ENCODE measurements at regions not wholly inside any gene's neighbourhood (a gene's known extent, or its start where the extent isn't known, plus 50 kb on each side); places are given as distances from the start of the nearest gene placed in this dataset.

DNA sequence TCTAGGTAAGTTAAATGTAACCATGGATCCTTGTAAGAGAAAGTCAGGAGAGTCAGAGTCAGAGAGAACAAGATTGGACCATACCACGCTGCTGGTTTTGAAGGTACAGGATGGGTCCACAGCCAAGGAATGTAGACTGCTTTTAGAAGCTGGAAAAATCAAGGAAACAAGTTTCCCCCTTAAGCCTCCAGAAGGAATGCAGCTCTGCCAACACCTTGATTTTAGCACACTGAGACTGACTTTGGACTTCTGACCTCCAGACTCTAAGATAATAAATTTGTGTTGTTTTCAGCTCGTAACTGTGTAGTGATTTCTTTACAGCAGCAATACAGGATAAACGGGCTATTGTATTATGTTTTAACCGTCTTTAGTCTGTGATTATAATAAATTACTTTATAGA lies 108.0 kb upstream of the USP38 start:
- TF ChIP-seq POLR2A (IDR thresholded peaks at IDR 0.05) (no peak), POLR2AphosphoS5 (IDR thresholded peaks at IDR 0.05) (no peak), EP300 (IDR thresholded peaks at IDR 0.05) (no peak)
- TF ChIP-seq, protein P1, sequence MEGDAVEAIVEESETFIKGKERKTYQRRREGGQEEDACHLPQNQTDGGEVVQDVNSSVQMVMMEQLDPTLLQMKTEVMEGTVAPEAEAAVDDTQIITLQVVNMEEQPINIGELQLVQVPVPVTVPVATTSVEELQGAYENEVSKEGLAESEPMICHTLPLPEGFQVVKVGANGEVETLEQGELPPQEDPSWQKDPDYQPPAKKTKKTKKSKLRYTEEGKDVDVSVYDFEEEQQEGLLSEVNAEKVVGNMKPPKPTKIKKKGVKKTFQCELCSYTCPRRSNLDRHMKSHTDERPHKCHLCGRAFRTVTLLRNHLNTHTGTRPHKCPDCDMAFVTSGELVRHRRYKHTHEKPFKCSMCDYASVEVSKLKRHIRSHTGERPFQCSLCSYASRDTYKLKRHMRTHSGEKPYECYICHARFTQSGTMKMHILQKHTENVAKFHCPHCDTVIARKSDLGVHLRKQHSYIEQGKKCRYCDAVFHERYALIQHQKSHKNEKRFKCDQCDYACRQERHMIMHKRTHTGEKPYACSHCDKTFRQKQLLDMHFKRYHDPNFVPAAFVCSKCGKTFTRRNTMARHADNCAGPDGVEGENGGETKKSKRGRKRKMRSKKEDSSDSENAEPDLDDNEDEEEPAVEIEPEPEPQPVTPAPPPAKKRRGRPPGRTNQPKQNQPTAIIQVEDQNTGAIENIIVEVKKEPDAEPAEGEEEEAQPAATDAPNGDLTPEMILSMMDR (IDR thresholded peaks at IDR 0.05): no peak

All from stomach (tissue), 4 donors.